ENCODE measurements at regions not wholly inside any gene's neighbourhood (a gene's known extent, or its start where the extent isn't known, plus 50 kb on each side); places are given as distances from the start of the nearest gene placed in this dataset.
"Not testable (repeated sequence)": the region's sequence is repeated elsewhere in the genome, so short reads cannot be mapped to it uniquely, and the experiment has no call there.

- DNase-seq = not testable (repeated sequence)
Measured at GRCh38 chr1:146487555-146487954, 258.7 kb upstream of the NOTCH2NLA start.

GRCh38 chr1:146487155-146487554, 258.3 kb upstream of the NOTCH2NLA start:
- DNase-seq = not testable (repeated sequence)

GRCh38 chr1:146486300-146487014, 257.6 kb upstream of the NOTCH2NLA start:
- DNase-seq = peak; percentile 69

- not testable (repeated sequence) for DNase-seq
Measured at GRCh38 chr1:146484195-146484594, 255.4 kb upstream of the NOTCH2NLA start.

GRCh38 chr1:146479188-146479587, 250.4 kb upstream of the NOTCH2NLA start:
- DNase-seq = not testable (repeated sequence)

GRCh38 chr1:146478125-146478720, 249.4 kb upstream of the NOTCH2NLA start:
- DNase-seq = peak; percentile 50

GRCh38 chr1:146475086-146475485, 246.3 kb upstream of the NOTCH2NLA start:
- DNase-seq = not testable (repeated sequence)

- not testable (repeated sequence) for DNase-seq
Measured at GRCh38 chr1:146474216-146474615, 245.4 kb upstream of the NOTCH2NLA start.

- DNase-seq = peak; percentile 85
Measured at GRCh38 chr1:146472192-146472861, 243.5 kb upstream of the NOTCH2NLA start.

- not testable (repeated sequence) for DNase-seq
Measured at GRCh38 chr1:146459939-146460338, 231.1 kb upstream of the NOTCH2NLA start.

- not testable (repeated sequence) for DNase-seq
Measured at GRCh38 chr1:146459308-146459707, 230.5 kb upstream of the NOTCH2NLA start.

- DNase-seq = not testable (repeated sequence)
Measured at GRCh38 chr1:146448877-146449246, 220.0 kb upstream of the NOTCH2NLA start.

- DNase-seq = not testable (repeated sequence)
Measured at GRCh38 chr1:146448212-146448876, 219.5 kb upstream of the NOTCH2NLA start.

GRCh38 chr1:146443871-146444222, 215.0 kb upstream of the NOTCH2NLA start:
- peak; percentile 48 for DNase-seq

- peak; percentile 15 for DNase-seq
Measured at GRCh38 chr1:146443088-146443870, 214.5 kb upstream of the NOTCH2NLA start.

- not testable (repeated sequence) for DNase-seq
Measured at GRCh38 chr1:146438543-146438942, 209.7 kb upstream of the NOTCH2NLA start.

- DNase-seq = not testable (repeated sequence)
Measured at GRCh38 chr1:146416642-146417041, 187.8 kb upstream of the NOTCH2NLA start.

- not testable (repeated sequence) for DNase-seq
Measured at GRCh38 chr1:146415017-146415416, 186.2 kb upstream of the NOTCH2NLA start.

- DNase-seq = peak; percentile 2
Measured at GRCh38 chr1:146413911-146414310, 185.1 kb upstream of the NOTCH2NLA start.

GRCh38 chr1:146411923-146412322, 183.1 kb upstream of the NOTCH2NLA start:
- not testable (repeated sequence) for DNase-seq

GRCh38 chr1:146409817-146410441, 181.1 kb upstream of the NOTCH2NLA start:
- DNase-seq = peak; percentile 80

All from eye (tissue), 1 donor.